ENCODE measurements at regions not wholly inside any gene's neighbourhood (a gene's known extent, or its start where the extent isn't known, plus 50 kb on each side); places are given as distances from the start of the nearest gene placed in this dataset.

DNA sequence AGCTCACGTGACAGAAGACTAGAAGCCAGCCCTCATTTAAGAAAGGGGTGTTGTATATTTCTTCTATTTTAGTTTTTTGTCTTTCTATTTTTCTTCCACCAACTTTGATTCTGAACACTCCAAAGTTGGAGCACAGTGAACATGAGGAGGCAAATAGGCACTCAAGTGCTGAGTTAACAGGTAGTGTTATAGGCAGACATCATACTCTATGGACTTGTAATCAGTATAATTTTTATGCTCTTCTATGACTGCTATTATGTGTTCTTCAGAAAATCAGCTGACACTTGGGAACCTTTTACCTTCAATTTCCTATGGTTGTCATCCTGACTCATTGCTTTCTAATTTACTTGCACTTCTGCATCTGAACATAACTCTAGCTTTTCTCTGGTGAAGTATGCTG lies 396.3 kb upstream of the EYS start (continued):
- TF ChIP-seq, protein P1, sequence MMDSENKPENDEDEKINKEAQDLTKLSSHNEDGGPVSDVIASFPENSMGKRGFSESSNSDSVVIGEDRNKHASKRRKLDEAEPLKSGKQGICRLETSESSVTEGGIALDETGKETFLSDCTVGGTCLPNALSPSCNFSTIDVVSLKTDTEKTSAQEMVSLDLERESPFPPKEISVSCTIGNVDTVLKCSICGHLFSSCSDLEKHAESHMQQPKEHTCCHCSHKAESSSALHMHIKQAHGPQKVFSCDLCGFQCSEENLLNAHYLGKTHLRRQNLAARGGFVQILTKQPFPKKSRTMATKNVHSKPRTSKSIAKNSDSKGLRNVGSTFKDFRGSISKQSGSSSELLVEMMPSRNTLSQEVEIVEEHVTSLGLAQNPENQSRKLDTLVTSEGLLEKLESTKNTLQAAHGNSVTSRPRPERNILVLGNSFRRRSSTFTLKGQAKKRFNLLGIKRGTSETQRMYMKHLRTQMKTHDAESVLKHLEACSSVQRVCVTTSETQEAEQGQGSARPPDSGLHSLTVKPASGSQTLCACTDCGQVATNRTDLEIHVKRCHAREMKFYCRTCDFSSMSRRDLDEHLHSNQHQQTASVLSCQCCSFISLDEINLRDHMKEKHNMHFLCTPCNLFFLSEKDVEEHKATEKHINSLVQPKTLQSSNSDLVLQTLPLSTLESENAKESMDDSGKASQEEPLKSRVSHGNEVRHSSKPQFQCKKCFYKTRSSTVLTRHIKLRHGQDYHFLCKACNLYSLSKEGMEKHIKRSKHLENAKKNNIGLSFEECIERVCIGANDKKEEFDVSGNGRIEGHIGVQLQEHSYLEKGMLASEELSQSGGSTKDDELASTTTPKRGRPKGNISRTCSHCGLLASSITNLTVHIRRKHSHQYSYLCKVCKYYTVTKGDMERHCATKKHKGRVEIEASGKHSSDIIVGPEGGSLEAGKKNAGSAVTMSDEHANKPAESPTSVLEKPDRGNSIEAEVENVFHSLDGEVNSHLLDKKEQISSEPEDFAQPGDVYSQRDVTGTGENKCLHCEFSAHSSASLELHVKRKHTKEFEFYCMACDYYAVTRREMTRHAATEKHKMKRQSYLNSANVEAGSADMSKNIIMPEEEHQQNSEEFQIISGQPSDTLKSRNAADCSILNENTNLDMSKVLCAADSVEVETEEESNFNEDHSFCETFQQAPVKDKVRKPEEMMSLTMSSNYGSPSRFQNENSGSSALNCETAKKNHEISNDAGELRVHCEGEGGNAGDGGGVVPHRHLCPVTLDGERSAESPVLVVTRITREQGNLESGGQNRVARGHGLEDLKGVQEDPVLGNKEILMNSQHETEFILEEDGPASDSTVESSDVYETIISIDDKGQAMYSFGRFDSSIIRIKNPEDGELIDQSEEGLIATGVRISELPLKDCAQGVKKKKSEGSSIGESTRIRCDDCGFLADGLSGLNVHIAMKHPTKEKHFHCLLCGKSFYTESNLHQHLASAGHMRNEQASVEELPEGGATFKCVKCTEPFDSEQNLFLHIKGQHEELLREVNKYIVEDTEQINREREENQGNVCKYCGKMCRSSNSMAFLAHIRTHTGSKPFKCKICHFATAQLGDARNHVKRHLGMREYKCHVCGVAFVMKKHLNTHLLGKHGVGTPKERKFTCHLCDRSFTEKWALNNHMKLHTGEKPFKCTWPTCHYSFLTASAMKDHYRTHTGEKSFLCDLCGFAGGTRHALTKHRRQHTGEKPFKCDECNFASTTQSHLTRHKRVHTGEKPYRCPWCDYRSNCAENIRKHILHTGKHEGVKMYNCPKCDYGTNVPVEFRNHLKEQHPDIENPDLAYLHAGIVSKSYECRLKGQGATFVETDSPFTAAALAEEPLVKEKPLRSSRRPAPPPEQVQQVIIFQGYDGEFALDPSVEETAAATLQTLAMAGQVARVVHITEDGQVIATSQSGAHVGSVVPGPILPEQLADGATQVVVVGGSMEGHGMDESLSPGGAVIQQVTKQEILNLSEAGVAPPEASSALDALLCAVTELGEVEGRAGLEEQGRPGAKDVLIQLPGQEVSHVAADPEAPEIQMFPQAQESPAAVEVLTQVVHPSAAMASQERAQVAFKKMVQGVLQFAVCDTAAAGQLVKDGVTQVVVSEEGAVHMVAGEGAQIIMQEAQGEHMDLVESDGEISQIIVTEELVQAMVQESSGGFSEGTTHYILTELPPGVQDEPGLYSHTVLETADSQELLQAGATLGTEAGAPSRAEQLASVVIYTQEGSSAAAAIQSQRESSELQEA (IDR thresholded peaks at IDR 0.05; ENCODE audit: low read depth), result no peak
- TF ChIP-seq ZNF239 (CRISPR knock-in tag; IDR thresholded peaks at IDR 0.05), result no peak

DNA sequence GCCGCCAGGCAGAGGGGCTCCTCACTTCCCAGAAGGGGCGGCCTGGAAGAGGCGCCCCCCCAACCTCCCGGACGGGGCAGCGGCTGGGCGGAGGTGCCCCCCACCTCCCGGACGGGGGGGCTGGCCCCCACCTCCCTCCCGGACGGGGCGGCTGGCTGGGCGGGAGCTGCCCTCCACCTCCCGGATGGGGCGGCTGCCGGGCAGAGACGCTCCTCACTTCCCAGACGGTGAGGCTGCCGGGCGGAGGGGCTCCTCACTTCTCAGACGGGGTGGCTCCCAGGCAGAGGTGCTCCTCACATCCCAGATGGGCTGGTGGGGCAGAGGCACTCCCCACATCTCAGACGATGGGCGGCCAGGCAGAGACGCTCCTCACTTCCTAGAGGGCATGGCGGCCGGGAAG lies 389.7 kb upstream of the EYS start:
- Histone ChIP-seq H3K9me1 (ENCODE audit: control insufficient read depth, insufficient read depth, low read length) (no peaks in the 10 kb centered on the region), H3K27ac (ENCODE audit: extremely low read depth, low read depth, low read length) (no peak overlapping the region), H3K36me3 (ENCODE audit: control insufficient read depth, insufficient read depth, low read length) (no peaks in the 10 kb centered on the region), H3K4me3 (no peak overlapping the region), H3K9me3 (replicated peaks; ENCODE audit: control insufficient read depth, insufficient read depth, low read depth, low read length) (no peaks in the 10 kb centered on the region), H3K9ac (ENCODE audit: insufficient read depth in 1 of 2, low read depth in 2 of 2, low read length in 2 of 2) (no peak overlapping the region), H3K4me2 (ENCODE audit: insufficient read depth, low read length) (no peak overlapping the region), H2AFZ (ENCODE audit: low read depth, low read length) (no peak overlapping the region), H3K27me3 (ENCODE audit: control insufficient read depth in 2 of 2, insufficient read depth in 2 of 2, low read length in 2 of 2) (no peaks in the 10 kb centered on the region), H3K4me1 (replicated peaks in 1 of 2; ENCODE audit: control insufficient read depth in 2 of 2, insufficient read depth in 2 of 2, low read length in 2 of 2) (no peaks in the 10 kb centered on the region), H3K79me2 (ENCODE audit: control insufficient read depth, insufficient read depth, low read length) (no peaks in the 10 kb centered on the region), H4K20me1 (replicated peaks; ENCODE audit: control insufficient read depth, insufficient read depth, low read length) (no peaks in the 10 kb centered on the region)
- FAIRE-seq (no peak), DNase-seq (ENCODE audit: extremely low read depth in 1 of 4, low spot score in 3 of 4) (no peak), ATAC-seq (no peak)
- BruUV-seq (replicated peaks), result no TSS peak
- 3% methylated on average over 15 of the region's 26 CpGs for WGBS (ENCODE audit: insufficient coverage, low coverage, missing lambda C conversion rate)
- ChIA-PET POLR2A (no interaction called here), CTCF (ENCODE audit: low intra/inter-chr PET ratio) (no interaction called here)
- in situ Hi-C loops (cut with MboI), result no loop called here
- intact Hi-C loops (cut with micrococcal nuclease), result no loop called here
- no peak for TF ChIP-seq MEF2A (IDR thresholded peaks at IDR 0.05; ENCODE audit: control insufficient read depth, low read depth, low read length)
- no peak for TF ChIP-seq EWSR1 (IDR thresholded peaks at IDR 0.05; ENCODE audit: borderline replicate concordance, low read depth, partially characterized antibody)
- no peak for TF ChIP-seq ZSCAN29 (IDR thresholded peaks at IDR 0.05)
- TF ChIP-seq DDX20 (tag; IDR thresholded peaks at IDR 0.05; ENCODE audit: low read depth), result no peak
- TF ChIP-seq MED1 (CRISPR knock-in tag; IDR thresholded peaks at IDR 0.05; ENCODE audit: borderline replicate concordance), result no peak
- no peak for TF ChIP-seq ZNF551 (CRISPR knock-in tag; IDR thresholded peaks at IDR 0.05)
- TF ChIP-seq, protein P2, sequence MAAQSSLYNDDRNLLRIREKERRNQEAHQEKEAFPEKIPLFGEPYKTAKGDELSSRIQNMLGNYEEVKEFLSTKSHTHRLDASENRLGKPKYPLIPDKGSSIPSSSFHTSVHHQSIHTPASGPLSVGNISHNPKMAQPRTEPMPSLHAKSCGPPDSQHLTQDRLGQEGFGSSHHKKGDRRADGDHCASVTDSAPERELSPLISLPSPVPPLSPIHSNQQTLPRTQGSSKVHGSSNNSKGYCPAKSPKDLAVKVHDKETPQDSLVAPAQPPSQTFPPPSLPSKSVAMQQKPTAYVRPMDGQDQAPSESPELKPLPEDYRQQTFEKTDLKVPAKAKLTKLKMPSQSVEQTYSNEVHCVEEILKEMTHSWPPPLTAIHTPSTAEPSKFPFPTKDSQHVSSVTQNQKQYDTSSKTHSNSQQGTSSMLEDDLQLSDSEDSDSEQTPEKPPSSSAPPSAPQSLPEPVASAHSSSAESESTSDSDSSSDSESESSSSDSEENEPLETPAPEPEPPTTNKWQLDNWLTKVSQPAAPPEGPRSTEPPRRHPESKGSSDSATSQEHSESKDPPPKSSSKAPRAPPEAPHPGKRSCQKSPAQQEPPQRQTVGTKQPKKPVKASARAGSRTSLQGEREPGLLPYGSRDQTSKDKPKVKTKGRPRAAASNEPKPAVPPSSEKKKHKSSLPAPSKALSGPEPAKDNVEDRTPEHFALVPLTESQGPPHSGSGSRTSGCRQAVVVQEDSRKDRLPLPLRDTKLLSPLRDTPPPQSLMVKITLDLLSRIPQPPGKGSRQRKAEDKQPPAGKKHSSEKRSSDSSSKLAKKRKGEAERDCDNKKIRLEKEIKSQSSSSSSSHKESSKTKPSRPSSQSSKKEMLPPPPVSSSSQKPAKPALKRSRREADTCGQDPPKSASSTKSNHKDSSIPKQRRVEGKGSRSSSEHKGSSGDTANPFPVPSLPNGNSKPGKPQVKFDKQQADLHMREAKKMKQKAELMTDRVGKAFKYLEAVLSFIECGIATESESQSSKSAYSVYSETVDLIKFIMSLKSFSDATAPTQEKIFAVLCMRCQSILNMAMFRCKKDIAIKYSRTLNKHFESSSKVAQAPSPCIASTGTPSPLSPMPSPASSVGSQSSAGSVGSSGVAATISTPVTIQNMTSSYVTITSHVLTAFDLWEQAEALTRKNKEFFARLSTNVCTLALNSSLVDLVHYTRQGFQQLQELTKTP (IDR thresholded peaks at IDR 0.05; ENCODE audit: low read depth in 1 of 2, partially characterized antibody in 2 of 2), result no peak

Measured in K562 (cell line).